ENCODE measurements at regions not wholly inside any gene's neighbourhood (a gene's known extent, or its start where the extent isn't known, plus 50 kb on each side); places are given as distances from the start of the nearest gene placed in this dataset.

DNA sequence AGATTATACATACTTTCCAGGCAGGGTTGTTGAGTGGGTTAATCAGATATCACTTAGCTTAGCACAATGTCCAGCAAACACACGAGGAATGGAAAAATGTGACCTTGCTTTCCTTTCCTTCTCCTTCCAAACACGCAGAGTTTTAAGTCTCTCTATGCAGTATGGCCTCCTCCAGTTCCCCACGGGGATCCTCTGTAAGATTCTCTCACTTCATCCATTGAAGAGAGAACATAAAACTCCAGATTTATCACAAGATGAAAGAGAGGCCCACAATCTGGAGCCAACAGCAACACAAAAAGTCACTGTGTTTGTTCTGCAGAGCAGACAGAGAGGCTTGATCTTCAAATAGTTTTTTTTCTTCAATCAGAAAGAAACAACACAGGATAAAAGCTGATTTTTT is 336.8 kb upstream of the CLNK start:
- no peak overlapping the region for H3K4me3 ChIP-seq (ENCODE audit: insufficient read depth, low read depth, low read length)
- no peak overlapping the region for H3K18ac ChIP-seq (ENCODE audit: low read depth, low read length)
- no peak overlapping the region for H2AFZ ChIP-seq (replicated peaks; ENCODE audit: low read length, poor library complexity)
- in situ Hi-C loops (cut with MboI; ENCODE audit: low sequenced_read_pairs) (no loop called here), intact Hi-C loops (cut with micrococcal nuclease) (no loop called here), dilution Hi-C loops (cut with HindIII; ENCODE audit: low sequenced_read_pairs, unreplicated experiment) (no loop called here)
- POLR2A ChIA-PET (ENCODE audit: unreplicated experiment), result no interaction called here
- H3K4me2 ChIP-seq (ENCODE audit: low read depth, low read length), result no peak overlapping the region
- H2AK5ac ChIP-seq (ENCODE audit: low read depth, low read length), result no peak overlapping the region
- H3K27me3 ChIP-seq (ENCODE audit: control insufficient read depth, insufficient read depth, low read length), result no peaks in the 10 kb centered on the region
- no peak overlapping the region for H3K23ac ChIP-seq (ENCODE audit: low read depth, low read length)
- peaks cover 3% of the 10 kb centered on the region for H3K9me3 ChIP-seq (ENCODE audit: control insufficient read depth, insufficient read depth, low read length)
- no peak overlapping the region for H4K8ac ChIP-seq (ENCODE audit: low read depth in 2 of 2, low read length in 2 of 2)
- no peaks in the 10 kb centered on the region for H3K36me3 ChIP-seq (ENCODE audit: control insufficient read depth, insufficient read depth, low read length)
- 20% methylated on average over 1 of the region's 3 CpGs; no CpG with 5 or more reads in 1 of the 2 experiments for WGBS, 2 experiments (ENCODE audit: extremely low coverage in 2 of 2, insufficient read length in 1 of 2)
- H3K79me1 ChIP-seq (ENCODE audit: low read depth in 1 of 2, low read length in 2 of 2), result no peaks in the 10 kb centered on the region
- H3K9me1 ChIP-seq (ENCODE audit: insufficient read depth, low read length), result no peaks in the 10 kb centered on the region
- CTCF ChIA-PET, result no interaction called here
- no peak overlapping the region for H3K9ac ChIP-seq (ENCODE audit: low read depth, low read length)
- H3K27ac ChIP-seq (ENCODE audit: insufficient read depth, low read length), result no peak overlapping the region
- no peak overlapping the region for H2BK15ac ChIP-seq (ENCODE audit: low read depth, low read length)
- no TSS peak for BruUV-seq (replicated peaks)
- H3K14ac ChIP-seq (replicated peaks; ENCODE audit: low read depth, low read length), result no peak overlapping the region
- no peak overlapping the region for H2AK9ac ChIP-seq (replicated peaks; ENCODE audit: low read depth, low read length, poor library complexity)
- H3K56ac ChIP-seq (ENCODE audit: extremely low read depth, insufficient read depth, low read length), result no peak overlapping the region
- no peaks in the 10 kb centered on the region for H4K20me1 ChIP-seq (ENCODE audit: insufficient read depth, low read length)
- no peak overlapping the region for H4K5ac ChIP-seq (ENCODE audit: low read depth, low read length)
- H2BK120ac ChIP-seq (ENCODE audit: low read depth, low read length), result no peak overlapping the region
- ATAC-seq (ENCODE audit: low read depth) (no peak), DNase-seq (no peak)
- TF ChIP-seq BHLHE40 (IDR thresholded peaks at IDR 0.05; ENCODE audit: low read depth, low read length) (no peak), NFE2L2 (IDR thresholded peaks at IDR 0.05; ENCODE audit: low read depth, low read length) (no peak), CHD1 (IDR thresholded peaks at IDR 0.05; ENCODE audit: low read depth, low read length) (no peak), RAD21 (IDR thresholded peaks at IDR 0.05; ENCODE audit: low read length) (no peak), MXI1 (IDR thresholded peaks at IDR 0.05; ENCODE audit: borderline replicate concordance, low read depth, low read length) (no peak), POLR2A (IDR thresholded peaks at IDR 0.05; ENCODE audit: low read depth, low read length) (no peak), RFX5 (IDR thresholded peaks at IDR 0.05; ENCODE audit: low read depth, low read length) (no peak), FOS (IDR thresholded peaks at IDR 0.05; ENCODE audit: low read depth, low read length) (no peak), SMC3 (IDR thresholded peaks at IDR 0.05; ENCODE audit: low read depth, low read length) (no peak), MAZ (IDR thresholded peaks at IDR 0.05; ENCODE audit: borderline replicate concordance, low read depth, low read length) (no peak), MAFK (IDR thresholded peaks at IDR 0.05; ENCODE audit: low read depth, low read length) (no peak), RCOR1 (IDR thresholded peaks at IDR 0.05; ENCODE audit: insufficient replicate concordance, low read length) (no peak), CEBPB (IDR thresholded peaks at IDR 0.05; ENCODE audit: low read depth, low read length) (no peak)
- TF ChIP-seq, protein P1, sequence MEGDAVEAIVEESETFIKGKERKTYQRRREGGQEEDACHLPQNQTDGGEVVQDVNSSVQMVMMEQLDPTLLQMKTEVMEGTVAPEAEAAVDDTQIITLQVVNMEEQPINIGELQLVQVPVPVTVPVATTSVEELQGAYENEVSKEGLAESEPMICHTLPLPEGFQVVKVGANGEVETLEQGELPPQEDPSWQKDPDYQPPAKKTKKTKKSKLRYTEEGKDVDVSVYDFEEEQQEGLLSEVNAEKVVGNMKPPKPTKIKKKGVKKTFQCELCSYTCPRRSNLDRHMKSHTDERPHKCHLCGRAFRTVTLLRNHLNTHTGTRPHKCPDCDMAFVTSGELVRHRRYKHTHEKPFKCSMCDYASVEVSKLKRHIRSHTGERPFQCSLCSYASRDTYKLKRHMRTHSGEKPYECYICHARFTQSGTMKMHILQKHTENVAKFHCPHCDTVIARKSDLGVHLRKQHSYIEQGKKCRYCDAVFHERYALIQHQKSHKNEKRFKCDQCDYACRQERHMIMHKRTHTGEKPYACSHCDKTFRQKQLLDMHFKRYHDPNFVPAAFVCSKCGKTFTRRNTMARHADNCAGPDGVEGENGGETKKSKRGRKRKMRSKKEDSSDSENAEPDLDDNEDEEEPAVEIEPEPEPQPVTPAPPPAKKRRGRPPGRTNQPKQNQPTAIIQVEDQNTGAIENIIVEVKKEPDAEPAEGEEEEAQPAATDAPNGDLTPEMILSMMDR (conservative IDR thresholded peaks at IDR 0.05; ENCODE audit: low read depth, low read length), result no peak
- TF ChIP-seq, protein P2, sequence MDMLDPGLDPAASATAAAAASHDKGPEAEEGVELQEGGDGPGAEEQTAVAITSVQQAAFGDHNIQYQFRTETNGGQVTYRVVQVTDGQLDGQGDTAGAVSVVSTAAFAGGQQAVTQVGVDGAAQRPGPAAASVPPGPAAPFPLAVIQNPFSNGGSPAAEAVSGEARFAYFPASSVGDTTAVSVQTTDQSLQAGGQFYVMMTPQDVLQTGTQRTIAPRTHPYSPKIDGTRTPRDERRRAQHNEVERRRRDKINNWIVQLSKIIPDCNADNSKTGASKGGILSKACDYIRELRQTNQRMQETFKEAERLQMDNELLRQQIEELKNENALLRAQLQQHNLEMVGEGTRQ (IDR thresholded peaks at IDR 0.05; ENCODE audit: low read depth, low read length), result no peak
- TF ChIP-seq, protein P3, sequence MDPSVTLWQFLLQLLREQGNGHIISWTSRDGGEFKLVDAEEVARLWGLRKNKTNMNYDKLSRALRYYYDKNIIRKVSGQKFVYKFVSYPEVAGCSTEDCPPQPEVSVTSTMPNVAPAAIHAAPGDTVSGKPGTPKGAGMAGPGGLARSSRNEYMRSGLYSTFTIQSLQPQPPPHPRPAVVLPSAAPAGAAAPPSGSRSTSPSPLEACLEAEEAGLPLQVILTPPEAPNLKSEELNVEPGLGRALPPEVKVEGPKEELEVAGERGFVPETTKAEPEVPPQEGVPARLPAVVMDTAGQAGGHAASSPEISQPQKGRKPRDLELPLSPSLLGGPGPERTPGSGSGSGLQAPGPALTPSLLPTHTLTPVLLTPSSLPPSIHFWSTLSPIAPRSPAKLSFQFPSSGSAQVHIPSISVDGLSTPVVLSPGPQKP (IDR thresholded peaks at IDR 0.05; ENCODE audit: borderline replicate concordance, low read depth, low read length), result no peak
- H2BK20ac ChIP-seq (ENCODE audit: low read depth, low read length), result no peak overlapping the region
- H4K91ac ChIP-seq (ENCODE audit: insufficient read depth, low read depth, low read length), result no peak overlapping the region
- H3K4me1 ChIP-seq (ENCODE audit: control insufficient read depth, insufficient read depth, low read length), result no peaks in the 10 kb centered on the region
- H3K4ac ChIP-seq (ENCODE audit: low read depth, low read length), result no peak overlapping the region
- no peak overlapping the region for H2BK5ac ChIP-seq (ENCODE audit: low read depth, low read length, poor library complexity, severe bottlenecking)

All from IMR-90 (cell line).